22Rv1 (cell line): ENCODE measurements at regions not wholly inside any gene's neighbourhood (a gene's known extent, or its start where the extent isn't known, plus 50 kb on each side); places are given as distances from the start of the nearest gene placed in this dataset.

Source experiments
- CTCF ChIP-seq: fragments of 450-650 bp; IDR thresholded peaks from 2 replicates; pipeline ENCODE4 v1.5.1; 2017; ENCODE audit warnings: mild to moderate bottlenecking
- ZFX ChIP-seq: fragments of 450-650 bp; IDR thresholded peaks from 2 replicates; pipeline ENCODE4 v1.6.1; 2017; ENCODE audit warnings: antibody characterized with exemption, borderline replicate concordance

GRCh38 chr2:150909613-150910012 lies 352.1 kb downstream of the RBM43 start:
- TF ChIP-seq ZFX (no peak), CTCF (no peak)
